ENCODE measurements at regions not wholly inside any gene's neighbourhood (a gene's known extent, or its start where the extent isn't known, plus 50 kb on each side); places are given as distances from the start of the nearest gene placed in this dataset.

DNA sequence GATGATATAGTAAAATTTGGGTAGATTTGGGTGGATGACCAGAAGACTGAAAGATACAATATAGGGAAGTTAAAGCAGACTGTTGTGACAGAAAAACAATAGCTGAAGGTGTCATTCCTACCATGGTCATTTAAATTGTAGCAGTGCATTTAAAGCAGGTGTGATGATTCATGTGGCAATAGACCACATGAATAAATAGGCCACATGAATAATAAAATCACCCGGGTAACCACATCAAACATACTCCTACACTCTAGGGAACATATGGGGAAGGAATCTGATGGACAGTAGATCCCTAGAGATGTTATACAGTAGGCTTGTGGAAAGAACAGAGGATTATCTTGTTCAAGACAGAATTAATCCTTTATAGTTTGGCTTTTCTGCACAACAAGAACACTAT is 392.6 kb downstream of the SLITRK5 start:
- Histone ChIP-seq H3K4me2 (ENCODE audit: insufficient read depth, low read length) (no peak overlapping the region), H3K9ac (ENCODE audit: insufficient read depth in 1 of 2, low read depth in 2 of 2, low read length in 2 of 2) (no peak overlapping the region), H3K4me1 (replicated peaks in 1 of 2; ENCODE audit: control insufficient read depth in 2 of 2, insufficient read depth in 2 of 2, low read length in 2 of 2) (no peaks in the 10 kb centered on the region), H3K27ac (ENCODE audit: extremely low read depth, low read depth, low read length) (no peak overlapping the region), H3K9me3 (replicated peaks; ENCODE audit: control insufficient read depth, insufficient read depth, low read depth, low read length) (no peaks in the 10 kb centered on the region; the same call in 1 of the 2 replicates), H3K4me3 (no peak overlapping the region), H3K36me3 (ENCODE audit: control insufficient read depth, insufficient read depth, low read length) (no peaks in the 10 kb centered on the region), H2AFZ (ENCODE audit: low read depth, low read length) (no peak overlapping the region), H4K20me1 (replicated peaks; ENCODE audit: control insufficient read depth, insufficient read depth, low read length) (no peaks in the 10 kb centered on the region), H3K9me1 (ENCODE audit: control insufficient read depth, insufficient read depth, low read length) (no peaks in the 10 kb centered on the region), H3K79me2 (ENCODE audit: control insufficient read depth, insufficient read depth, low read length) (no peaks in the 10 kb centered on the region), H3K27me3 (ENCODE audit: control insufficient read depth in 2 of 2, insufficient read depth in 2 of 2, low read length in 2 of 2) (no peaks in the 10 kb centered on the region)
- intact Hi-C loops (cut with micrococcal nuclease) (no loop called here), in situ Hi-C loops (cut with MboI) (no loop called here)
- 0% methylated on average over 1 of the region's 1 CpG for WGBS (ENCODE audit: insufficient coverage, low coverage, missing lambda C conversion rate)
- DNase-seq (ENCODE audit: extremely low read depth in 1 of 4, low spot score in 3 of 4) (no peak), FAIRE-seq (no peak), ATAC-seq (no peak)
- TF ChIP-seq, protein P1, sequence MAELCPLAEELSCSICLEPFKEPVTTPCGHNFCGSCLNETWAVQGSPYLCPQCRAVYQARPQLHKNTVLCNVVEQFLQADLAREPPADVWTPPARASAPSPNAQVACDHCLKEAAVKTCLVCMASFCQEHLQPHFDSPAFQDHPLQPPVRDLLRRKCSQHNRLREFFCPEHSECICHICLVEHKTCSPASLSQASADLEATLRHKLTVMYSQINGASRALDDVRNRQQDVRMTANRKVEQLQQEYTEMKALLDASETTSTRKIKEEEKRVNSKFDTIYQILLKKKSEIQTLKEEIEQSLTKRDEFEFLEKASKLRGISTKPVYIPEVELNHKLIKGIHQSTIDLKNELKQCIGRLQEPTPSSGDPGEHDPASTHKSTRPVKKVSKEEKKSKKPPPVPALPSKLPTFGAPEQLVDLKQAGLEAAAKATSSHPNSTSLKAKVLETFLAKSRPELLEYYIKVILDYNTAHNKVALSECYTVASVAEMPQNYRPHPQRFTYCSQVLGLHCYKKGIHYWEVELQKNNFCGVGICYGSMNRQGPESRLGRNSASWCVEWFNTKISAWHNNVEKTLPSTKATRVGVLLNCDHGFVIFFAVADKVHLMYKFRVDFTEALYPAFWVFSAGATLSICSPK (IDR thresholded peaks at IDR 0.05; ENCODE audit: borderline replicate concordance) = no peak
- no peak for TF ChIP-seq CBX1 (IDR thresholded peaks at IDR 0.05; ENCODE audit: low read depth)
- no peak for TF ChIP-seq ZNF253 (CRISPR knock-in tag; conservative IDR thresholded peaks at IDR 0.05)
- TF ChIP-seq SMARCA4 (IDR thresholded peaks at IDR 0.05) = no peak
- TF ChIP-seq ZNF311 (CRISPR knock-in tag; IDR thresholded peaks at IDR 0.05) = no peak
- TF ChIP-seq KHSRP (IDR thresholded peaks at IDR 0.05) = no peak
- no peak for TF ChIP-seq ZNF644 (tag; IDR thresholded peaks at IDR 0.05; ENCODE audit: low read depth)
- TF ChIP-seq JUN (IDR thresholded peaks at IDR 0.05; ENCODE audit: borderline replicate concordance, low read depth, low read length) = no peak
- no peak for TF ChIP-seq JUN (CRISPR knock-in tag; IDR thresholded peaks at IDR 0.05; ENCODE audit: borderline replicate concordance)
- TF ChIP-seq NCOA2 (IDR thresholded peaks at IDR 0.05; ENCODE audit: partially characterized antibody in 2 of 2) = no peak
- TF ChIP-seq HCFC1 (IDR thresholded peaks at IDR 0.05; ENCODE audit: low read depth, low read length) = no peak
- no peak for TF ChIP-seq KAT2B (IDR thresholded peaks at IDR 0.05; ENCODE audit: low read depth, low read length)
- TF ChIP-seq, protein P2, sequence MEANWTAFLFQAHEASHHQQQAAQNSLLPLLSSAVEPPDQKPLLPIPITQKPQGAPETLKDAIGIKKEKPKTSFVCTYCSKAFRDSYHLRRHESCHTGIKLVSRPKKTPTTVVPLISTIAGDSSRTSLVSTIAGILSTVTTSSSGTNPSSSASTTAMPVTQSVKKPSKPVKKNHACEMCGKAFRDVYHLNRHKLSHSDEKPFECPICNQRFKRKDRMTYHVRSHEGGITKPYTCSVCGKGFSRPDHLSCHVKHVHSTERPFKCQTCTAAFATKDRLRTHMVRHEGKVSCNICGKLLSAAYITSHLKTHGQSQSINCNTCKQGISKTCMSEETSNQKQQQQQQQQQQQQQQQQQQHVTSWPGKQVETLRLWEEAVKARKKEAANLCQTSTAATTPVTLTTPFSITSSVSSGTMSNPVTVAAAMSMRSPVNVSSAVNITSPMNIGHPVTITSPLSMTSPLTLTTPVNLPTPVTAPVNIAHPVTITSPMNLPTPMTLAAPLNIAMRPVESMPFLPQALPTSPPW (CRISPR knock-in tag; IDR thresholded peaks at IDR 0.05) = no peak
- no peak for TF ChIP-seq GMEB1 (CRISPR knock-in tag; IDR thresholded peaks at IDR 0.05)
- no peak for TF ChIP-seq ZC3H8 (IDR thresholded peaks at IDR 0.05)
- TF ChIP-seq NR2C2 (CRISPR knock-in tag; IDR thresholded peaks at IDR 0.05) = no peak
- no peak for TF ChIP-seq NR2C2 (tag; IDR thresholded peaks at IDR 0.05)
- TF ChIP-seq CAMTA2 (CRISPR knock-in tag; conservative IDR thresholded peaks at IDR 0.05) = no peak
- CTCF ChIA-PET (ENCODE audit: low intra/inter-chr PET ratio) = no interaction called here
- BruUV-seq (replicated peaks) = no TSS peak
- POLR2A ChIA-PET = no interaction called here

Measured in K562 (cell line).